GM19455 (cell line): ENCODE measurements at regions not wholly inside any gene's neighbourhood (a gene's known extent, or its start where the extent isn't known, plus 50 kb on each side); places are given as distances from the start of the nearest gene placed in this dataset.
A peak's percentile ranks its signal among the peaks of the same experiment; 100 is the strongest.

Experiments used
- ATAC-seq: cut with Tn5 transposase; IDR thresholded peaks from one replicate; pipeline ENCODE4 v1.9.1; 2021; ENCODE audit not compliant: unreplicated experiment

GRCh38 chr1:229194096-229194495, 76.8 kb upstream of the RAB4A start:
- no peak for ATAC-seq

- no peak for ATAC-seq
Measured at GRCh38 chr1:229195246-229195645, 75.7 kb upstream of the RAB4A start.

- no peak for ATAC-seq
Measured at GRCh38 chr1:229196404-229197264, 74.3 kb upstream of the RAB4A start.

GRCh38 chr1:229197265-229197585, 73.7 kb upstream of the RAB4A start:
- ATAC-seq = no peak

GRCh38 chr1:229199261-229200243, 71.4 kb upstream of the RAB4A start:
- ATAC-seq = peak; percentile 93

- ATAC-seq = no peak
Measured at GRCh38 chr1:229203030-229203751, 67.7 kb upstream of the RAB4A start.

- no peak for ATAC-seq
Measured at GRCh38 chr1:229203991-229204632, 66.8 kb upstream of the RAB4A start.

GRCh38 chr1:229204921-229205777, 65.8 kb upstream of the RAB4A start:
- ATAC-seq = no peak

GRCh38 chr1:229205854-229206253, 65.1 kb upstream of the RAB4A start:
- no peak for ATAC-seq

- no peak for ATAC-seq
Measured at GRCh38 chr1:229207916-229208315, 63.0 kb upstream of the RAB4A start.

GRCh38 chr1:229208481-229208880, 62.4 kb upstream of the RAB4A start:
- ATAC-seq = no peak

GRCh38 chr1:229209386-229209785, 61.5 kb upstream of the RAB4A start:
- ATAC-seq = no peak

GRCh38 chr1:229209816-229210215, 61.1 kb upstream of the RAB4A start:
- no peak for ATAC-seq

GRCh38 chr1:229210844-229211243, 60.1 kb upstream of the RAB4A start:
- ATAC-seq = no peak

- ATAC-seq = no peak
Measured at GRCh38 chr1:229213797-229214196, 57.1 kb upstream of the RAB4A start.

- ATAC-seq = no peak
Measured at GRCh38 chr1:229217716-229218115, 53.2 kb upstream of the RAB4A start.

GRCh38 chr1:229218612-229219025, 52.3 kb upstream of the RAB4A start:
- ATAC-seq = no peak

GRCh38 chr1:229220163-229220846, 50.6 kb upstream of the RAB4A start:
- ATAC-seq = no peak
